Mucosa of gallbladder (tissue), 1 donor: ENCODE measurements at regions not wholly inside any gene's neighbourhood (a gene's known extent, or its start where the extent isn't known, plus 50 kb on each side); places are given as distances from the start of the nearest gene placed in this dataset.
"Not testable (repeated sequence)": the region's sequence is repeated elsewhere in the genome, so short reads cannot be mapped to it uniquely, and the experiment has no call there.

Experiments
- DNase-seq: peaks from one replicate; pipeline ENCODE4 v3.0.0-alpha.2; 2020; ENCODE audit warnings: low spot score
- donor health status: DM: no; HTN: no; CAD: no.

DNA sequence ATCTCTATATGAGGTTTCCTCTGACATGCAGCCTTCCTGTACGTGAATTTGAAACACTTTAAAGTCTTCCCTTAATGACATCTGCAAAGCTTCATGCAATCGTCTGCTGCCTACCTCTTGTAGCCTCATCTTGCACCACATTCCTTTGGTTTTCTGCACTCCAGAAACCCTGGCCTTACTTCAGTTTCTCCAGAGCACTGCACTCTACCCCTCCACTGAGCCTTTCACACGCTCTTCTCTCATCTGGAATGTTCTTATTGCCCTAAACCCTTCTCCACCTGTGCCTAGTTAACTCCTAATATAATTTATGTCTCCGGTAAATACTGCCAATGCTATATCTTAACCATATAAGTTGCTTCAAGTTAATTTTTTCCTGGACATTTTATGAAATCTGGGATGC, 168.8 kb upstream of the SLC27A6 start:
- no peak for DNase-seq

DNA sequence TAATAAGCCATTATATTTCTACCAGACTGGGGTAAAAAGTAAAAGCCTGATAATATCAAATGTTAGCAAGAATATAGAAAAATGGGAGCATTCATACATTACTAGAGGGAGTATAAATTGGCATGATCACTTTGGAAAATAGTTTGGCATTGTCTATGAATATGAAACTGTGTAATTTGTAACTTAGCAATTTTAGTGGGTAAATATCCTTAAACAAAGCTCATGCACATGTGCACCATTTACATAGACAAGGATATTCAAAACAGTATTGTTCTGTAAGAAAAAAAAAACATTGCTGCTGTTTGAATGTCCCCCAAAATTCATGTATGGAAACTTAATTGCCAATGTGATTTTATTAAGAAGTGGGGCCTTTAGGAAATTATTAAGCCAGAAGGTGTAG, 166.4 kb upstream of the SLC27A6 start:
- no peak for DNase-seq

DNA sequence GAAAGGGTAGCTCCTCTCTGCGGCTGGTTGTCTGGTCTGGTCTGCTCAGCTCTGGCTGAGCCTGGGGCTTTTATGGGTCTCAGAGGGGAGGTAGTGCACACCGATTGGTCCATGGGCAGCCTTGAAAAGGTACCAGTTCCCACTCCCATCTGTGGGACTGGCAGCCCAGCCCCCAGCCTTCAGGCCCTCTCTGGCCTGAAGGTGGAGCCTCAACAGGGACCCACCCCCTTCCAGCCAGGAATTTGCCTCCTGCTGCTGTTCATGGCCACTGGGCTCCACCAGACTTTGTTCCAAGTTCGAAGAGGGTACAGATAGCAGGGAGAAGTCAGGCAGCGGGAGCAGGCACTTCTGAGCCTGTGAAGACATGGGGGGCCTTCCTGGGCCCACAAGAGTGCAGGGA, 165.3 kb upstream of the SLC27A6 start:
- no peak for DNase-seq

DNA sequence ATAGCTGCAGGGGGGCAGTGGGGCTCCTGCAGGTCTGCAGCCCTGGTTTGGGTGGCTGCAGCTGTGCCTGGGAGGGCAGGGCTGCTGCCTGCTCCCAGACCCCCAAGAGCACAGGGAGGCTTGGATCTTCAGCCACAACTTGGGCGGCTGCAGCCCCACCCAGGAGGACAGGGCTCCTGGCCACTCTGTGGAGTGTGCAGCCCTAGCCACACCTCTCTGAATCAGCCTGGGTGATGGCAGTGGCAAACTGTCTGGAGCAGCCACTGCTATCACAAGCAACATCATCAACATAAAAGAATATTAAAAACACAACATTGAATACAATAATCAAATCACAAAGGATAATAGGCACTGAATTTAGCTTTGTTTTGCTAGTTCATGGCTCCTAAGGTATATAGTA, 164.9 kb upstream of the SLC27A6 start:
- no peak for DNase-seq

DNA sequence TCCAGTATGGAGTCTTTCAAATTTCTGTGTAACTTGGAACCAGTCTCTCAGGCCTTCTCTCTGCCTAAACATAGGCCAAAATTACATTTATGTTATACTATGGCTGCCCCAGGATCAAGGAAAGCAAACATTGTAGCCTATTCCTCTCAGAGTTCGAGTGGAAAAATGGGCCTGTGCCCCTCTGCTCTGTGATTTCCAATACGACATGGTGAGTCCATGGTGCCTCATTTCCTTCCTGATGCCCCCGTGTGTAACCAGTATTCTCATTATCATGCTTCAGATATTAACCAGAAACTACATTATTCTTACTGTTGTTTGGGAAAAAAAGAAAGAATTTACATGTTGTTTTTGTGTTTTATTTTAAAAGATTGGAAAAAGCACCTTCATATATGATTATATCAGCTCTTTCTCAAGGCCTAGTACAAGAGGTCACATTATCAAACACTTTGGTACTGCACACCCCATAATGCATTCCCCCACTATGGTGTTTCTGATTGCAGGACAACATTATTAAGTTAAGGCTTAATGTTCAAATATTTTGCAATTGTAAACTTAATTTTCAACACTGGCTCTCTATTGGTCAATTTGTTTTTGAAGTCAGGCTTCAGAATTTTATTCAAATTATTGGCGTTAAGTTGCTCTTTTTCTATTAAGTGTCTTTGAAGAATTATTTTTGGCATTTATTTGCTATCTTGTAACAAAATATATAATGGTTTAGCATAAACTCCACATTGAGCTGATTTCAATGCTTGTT, 151.8 kb upstream of the SLC27A6 start:
- no peak for DNase-seq

DNA sequence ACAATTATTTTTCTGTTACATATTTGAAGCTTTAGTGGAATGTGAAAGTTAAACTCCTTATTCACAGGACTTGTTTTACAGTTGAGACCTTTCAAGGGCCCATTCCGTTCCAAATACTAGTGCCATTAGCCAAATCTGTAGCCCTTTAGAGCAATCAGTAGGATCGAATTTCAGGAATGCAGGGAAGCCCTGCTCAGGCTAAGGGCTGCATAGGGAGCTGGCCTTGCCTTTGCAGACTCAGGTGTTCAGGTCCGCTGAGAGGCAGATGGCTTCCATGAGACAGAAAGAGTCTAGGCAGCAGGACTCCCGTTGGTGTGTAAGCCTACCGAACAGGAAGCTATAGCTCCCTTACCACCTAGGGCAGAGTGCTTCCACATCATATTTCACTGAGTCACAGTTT, 150.1 kb upstream of the SLC27A6 start:
- DNase-seq = no peak

DNA sequence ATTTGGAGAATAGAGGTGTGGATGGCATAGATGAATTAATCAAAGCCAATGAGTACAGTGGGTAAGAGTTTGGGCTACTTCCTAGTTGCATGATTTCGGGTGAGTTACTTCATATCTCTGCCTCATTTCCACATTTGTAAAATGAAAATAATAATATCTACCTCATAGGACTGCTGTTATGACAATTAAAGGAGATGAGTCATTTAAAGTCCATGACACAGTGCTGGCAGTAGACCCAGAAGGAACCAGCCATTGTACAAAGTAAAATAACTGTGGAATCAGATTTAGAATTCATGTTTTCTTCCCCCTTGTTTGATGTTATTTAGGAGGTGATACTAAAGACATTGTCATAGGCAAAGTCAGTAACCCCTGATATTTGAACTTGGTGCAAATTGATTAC, 139.5 kb upstream of the SLC27A6 start:
- no peak for DNase-seq

DNA sequence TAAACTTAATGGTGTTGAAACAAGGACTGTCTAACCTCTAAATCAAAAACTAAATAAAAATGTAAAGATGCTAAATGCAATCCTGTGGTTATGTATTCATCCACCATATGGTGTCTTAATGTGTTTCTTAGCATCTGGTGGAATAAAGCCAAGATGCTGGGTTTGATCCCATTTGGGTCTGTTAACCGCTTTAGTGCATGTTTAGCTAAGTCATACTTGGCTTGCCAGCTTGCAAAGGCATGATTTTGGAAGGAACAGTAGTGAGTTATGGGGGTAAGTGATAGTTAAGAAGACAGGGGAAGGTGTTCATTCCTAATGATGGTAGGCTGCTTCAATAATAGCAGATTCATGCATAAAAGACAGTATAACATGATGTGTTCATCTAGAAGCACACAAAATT, 139.0 kb upstream of the SLC27A6 start:
- no peak for DNase-seq

DNA sequence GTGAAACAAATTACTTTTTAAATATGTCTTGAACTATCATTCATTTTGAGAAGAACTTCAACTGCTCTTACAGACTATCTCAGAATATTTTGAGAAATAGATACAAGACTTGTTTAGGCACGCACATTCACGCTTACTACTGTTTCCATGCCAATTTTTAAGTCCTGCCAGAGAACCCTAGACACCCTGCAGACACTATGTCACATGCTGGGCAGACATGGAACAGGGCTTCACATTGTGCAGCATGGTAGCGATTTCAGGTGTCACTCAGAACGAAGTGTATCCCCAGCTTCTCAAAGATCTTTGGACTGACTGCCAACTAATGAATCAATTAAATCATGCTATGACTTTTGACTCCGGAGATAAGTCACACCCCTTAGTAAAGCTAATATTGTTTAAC, 128.7 kb upstream of the SLC27A6 start:
- no peak for DNase-seq

DNA sequence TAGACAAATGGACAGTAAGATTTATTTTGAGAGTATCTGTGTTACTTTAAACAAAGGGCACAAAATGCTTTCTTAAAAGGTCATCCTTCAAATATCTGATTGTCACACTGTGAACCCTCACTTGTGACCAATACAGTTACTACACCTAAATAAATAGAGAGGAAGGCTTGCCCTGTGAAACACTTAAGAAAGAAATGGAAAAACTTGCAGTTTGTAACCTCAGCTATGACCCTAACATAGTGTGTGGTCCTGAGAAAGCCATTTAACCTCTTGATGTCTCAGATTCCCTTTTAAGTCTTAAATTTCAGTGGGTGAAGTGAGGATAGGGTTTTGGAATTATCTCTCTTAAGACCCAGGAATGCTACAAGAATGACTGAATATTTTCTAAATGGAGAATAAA, 126.7 kb upstream of the SLC27A6 start:
- no peak for DNase-seq

DNA sequence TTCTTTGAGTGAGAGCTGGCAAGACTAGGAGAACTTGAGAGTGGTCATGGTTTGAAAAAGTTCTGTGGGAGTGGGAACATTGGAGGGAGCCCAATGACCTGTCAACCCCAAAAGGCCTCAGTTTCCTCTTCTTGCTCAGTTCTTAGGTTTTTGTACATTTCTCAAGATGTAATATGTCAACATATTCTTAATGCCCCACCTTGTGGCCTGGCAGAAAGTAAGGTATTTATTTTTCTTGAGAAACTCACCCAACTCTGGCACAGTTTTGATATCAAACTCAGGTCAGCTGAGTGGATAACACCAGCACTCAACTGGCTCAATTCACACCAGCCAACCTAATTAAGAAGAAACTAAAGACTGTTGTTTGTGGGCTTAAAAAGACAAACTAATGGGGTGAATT, 123.0 kb upstream of the SLC27A6 start:
- no peak for DNase-seq

DNA sequence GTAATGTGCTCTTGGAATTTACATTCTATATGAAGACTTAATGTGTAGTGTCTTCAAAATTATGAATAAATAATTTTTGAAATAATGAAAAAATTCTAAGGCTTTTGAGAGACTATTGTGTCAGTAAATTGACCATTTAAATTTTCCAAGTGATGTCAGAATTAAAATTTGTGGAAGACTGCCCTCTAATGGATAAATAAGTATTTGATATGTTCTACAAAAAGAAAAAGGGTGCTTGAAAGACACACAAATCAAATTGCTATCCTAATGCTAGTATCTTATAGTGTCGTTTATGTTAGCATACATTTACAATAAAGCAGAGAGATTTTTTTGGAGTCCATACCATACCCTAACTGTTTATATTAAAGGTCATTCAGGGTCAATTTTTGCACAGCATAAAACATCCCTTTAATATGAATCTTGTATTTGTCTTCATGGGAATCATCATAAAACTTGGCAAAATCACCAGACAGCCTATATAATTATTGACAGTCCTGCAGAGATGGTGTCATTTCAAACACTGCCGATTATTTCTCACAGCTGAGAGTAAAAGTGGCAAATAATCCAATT, 120.8 kb upstream of the SLC27A6 start:
- no peak for DNase-seq

DNA sequence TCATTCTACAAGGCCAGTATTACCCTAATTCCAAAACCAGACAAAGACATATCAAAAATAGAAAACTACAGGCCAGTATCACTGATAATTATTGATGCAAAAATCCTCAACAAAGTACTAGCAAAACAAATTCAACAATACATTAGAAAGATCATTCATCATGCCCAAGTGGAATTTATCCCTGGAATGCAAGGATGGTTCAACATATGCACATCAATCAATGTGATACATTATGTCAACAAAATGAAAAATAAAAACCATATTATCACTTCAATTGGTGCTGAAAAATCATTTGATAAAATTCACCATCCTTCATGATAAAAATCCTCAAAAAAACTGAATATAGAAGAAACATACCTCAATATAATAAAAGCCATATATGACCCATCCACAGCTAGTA, 115.2 kb upstream of the SLC27A6 start:
- DNase-seq = no peak

DNA sequence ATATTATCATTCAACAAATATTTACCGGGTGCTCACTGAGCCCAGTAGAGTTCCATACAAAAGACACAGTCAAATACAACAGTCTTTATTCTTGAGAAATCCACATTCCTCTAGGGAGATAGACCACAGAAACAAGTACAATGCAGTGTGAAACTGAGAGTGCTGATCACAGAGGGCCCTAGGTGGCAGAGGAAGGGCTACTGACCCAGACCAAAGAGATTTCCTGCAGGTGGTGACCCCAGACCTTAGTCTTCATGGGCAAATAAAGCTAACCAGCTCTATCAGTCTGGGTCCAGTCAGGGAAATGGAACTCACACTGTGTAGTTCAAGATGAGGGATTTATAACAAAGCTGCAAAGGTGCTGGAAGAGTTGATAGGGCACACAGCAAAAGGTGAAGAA, 110.4 kb upstream of the SLC27A6 start:
- no peak for DNase-seq

DNA sequence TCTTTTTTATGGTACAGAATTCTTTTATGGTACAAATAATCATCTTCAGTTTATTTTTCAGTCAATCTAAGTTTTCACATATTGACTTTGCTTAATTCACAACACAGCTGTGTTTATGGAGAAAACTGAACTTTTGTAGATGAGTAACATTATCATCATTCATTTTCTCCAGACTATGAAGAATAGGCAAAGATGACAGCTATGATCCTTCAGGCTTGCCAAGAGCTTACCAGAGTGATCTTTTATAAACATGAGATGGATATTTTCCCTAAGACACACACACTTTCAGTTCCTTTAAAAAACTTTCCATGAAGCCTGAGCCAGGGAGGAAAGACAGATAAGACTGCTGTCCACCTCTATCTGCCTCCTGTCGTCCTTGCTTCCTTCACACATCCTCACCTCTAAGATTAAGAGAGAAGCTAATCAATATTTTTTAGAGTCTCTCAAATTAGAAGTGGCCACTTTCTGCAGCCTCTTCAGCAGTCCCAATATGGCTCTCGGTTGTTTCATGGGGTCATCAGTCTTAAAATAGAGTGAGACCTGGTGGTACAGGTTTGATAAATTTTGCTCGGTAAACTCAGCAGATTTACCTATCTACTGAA, 108.1 kb upstream of the SLC27A6 start:
- no peak for DNase-seq

DNA sequence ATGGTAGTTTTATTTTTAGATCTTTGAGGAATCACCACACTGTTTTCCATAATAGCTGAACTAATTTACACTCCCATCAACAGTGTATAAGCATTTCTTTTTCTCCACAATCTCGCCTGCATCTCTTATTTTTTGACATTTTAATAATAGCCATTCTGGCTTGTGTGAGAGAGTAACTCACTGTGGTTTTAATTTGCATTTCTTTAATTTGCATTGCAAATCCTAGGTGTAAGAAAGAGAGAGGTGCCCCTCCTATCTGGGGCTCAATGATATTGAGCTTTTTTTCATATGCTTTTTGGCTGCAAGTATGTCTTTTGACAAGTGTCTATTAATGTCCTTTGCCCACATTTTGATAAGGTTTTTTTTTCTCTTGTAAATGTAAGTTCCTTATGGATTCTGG, 106.3 kb upstream of the SLC27A6 start:
- DNase-seq = no peak

DNA sequence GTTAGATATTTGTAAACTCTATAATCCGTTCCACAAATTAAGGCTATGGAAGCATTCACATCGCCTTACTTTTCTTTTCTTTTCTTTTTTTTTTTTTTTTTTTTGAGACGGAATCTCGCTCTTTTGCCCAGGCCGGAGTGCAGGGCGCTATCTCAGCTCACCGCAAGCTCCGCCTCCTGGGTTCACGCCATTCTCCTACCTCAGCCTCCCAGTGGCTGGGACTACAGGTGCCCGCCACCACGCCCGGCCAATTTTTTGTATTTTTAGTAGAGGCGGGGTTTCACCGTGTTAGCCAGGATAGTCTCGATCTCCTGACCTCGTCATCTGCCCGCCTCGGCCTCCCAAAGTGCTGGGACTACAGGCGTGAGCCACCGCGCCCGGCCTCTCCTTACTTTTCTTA, 104.1 kb upstream of the SLC27A6 start:
- DNase-seq = not testable (repeated sequence)

DNA sequence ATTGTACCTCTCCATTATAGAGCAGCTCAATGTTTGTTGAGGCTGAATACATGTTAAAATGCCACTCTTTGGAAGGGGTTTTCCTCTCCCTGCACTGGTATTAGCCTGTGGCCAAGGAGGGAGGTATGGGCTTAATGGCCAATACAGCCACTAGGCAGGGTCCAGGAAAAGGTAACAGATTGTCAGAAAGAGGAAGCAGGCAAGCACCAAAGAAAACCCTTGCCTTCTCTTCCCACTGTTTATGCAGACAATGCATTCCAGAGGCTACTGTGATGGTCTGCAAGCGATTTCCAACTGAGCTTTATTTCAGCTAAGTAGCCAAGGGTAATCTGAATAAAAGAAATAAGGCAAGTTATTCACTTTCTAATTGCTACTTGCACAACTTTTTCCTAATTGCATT, 95.3 kb upstream of the SLC27A6 start:
- no peak for DNase-seq

DNA sequence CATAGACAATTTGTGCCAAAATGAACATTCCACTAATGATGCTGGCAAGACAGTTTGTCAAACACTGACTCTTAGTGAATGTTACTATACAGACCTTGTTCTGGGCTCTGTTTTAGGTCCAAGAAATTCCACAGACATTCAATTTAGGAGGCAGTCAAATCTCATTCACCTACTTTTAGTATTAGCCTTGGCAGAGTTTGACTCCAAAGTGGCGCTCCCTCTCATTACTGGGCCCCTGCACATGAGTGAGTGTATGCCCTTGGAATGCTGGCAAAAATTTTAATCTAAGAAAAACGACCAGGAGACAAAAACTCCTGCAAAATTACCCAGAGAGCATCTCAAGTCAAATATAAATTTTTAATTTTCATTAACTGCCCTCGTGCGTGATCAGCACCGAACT, 94.9 kb upstream of the SLC27A6 start:
- no peak for DNase-seq

DNA sequence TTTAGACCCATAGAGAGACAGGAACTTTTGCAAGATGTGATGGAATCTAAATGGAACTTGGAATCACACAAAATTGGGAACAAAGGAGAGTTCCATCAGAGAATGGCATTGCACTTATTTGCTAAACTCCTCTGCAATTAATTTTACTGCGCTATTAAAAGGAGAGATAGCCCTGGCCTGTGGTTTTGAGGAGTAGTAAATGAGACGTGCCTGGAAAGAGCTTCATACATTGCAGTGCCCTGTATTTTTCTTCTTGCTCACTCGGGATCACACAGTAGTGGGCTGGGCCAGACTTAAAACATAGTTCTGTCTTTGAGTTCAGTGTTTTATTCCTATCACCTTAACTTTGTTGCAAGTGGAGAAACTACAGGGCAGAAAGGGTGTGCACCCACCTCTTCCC, 94.4 kb upstream of the SLC27A6 start:
- no peak for DNase-seq

DNA sequence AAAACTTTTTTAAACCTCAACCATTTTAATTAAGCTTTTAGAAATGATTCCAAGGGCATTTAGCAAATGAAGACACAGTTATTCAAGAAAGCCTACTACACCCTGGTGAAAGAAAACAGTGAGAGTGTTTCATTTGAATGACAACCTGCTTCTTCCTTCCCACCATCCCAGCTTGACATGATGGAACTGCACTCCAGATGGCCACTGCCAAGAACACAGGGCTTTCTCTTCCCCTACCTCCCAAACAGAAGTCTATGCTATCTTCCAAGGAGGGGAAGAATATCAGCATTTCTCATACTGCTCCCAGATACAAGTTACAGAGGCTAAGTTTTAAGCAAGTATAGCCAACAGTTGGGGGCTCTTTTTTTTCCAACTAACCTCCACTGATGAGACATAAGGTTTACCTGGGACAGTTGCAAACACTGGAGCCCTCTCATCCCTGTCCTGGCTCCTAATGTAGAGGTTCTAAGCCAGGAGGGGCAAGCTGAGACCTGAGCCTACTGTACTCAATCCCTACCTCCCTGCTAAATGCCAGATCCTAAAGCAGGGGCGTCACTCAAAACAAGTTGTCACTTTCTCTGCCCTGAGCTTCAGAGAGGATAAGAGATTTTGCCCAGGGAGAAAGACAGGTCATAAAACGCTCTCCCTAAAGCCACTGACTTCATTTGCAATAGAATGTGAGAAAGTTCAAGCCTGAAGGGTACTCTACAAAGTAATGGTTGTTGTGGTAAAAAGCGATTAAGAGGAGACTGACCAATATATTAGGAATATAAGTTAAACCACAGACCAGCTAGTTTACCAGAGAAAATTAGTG, 88.5 kb upstream of the SLC27A6 start:
- no peak for DNase-seq

DNA sequence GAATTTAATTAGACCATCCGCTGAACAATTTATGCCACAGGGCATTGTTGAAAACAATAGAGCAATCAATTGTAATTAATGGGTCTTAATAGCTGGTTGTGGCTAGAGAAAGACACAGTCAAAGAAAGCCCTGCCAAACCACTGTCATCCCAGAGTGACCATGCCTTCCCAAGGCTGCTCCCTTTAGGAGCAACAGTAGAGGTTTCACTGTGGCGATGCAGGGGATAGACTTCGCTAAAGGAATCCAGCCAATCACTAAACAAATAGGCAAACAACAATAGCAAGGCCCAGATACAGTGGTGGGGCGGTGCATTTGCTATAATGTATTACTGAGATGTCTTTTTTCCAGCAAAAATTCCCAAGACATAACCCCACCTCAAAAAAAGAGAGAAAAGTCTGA, 87.8 kb upstream of the SLC27A6 start:
- no peak for DNase-seq

DNA sequence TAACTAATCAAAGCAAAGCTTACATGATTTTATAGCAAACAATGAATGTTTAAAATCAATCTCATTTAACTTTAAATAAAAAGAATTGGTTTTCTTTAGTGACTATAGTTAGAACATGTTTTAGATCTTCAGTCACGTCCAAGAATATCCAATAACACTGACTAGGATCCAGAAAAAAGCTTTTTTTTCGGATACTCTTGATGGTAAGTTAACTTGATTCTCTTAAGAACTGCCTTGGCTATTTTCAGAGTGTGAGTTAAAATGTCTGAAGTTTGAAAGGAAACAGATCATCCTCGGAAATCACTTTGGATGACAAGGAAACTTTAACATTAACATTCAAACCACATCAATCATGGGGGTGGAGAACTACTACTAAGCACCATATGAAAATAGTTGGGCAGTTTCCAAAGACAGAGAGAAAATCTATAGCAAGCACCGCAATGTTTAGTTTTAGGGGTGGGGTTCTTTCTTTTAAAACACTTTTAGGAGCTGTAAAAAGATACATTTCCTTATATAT, 83.7 kb upstream of the SLC27A6 start:
- no peak for DNase-seq
